AG10803 (cell line): ENCODE measurements at regions not wholly inside any gene's neighbourhood (a gene's known extent, or its start where the extent isn't known, plus 50 kb on each side); places are given as distances from the start of the nearest gene placed in this dataset.

Experiments
- DNase-seq: peaks from one replicate; pipeline ENCODE4 v3.0.0; 2010; ENCODE audit warnings: low read depth
- H3K4me3 ChIP-seq: 2 replicates; pipeline ENCODE4 v1.5.1; 2011; ENCODE audit warnings: mild to moderate bottlenecking, low read length, control low read depth
- TF ChIP-seq, protein P1 (sequence below): conservative IDR thresholded peaks from 2 replicates; pipeline ENCODE4 v1.5.1; 2011; ENCODE audit warnings: mild to moderate bottlenecking, low read length, control low read depth, inconsistent platforms

DNA sequence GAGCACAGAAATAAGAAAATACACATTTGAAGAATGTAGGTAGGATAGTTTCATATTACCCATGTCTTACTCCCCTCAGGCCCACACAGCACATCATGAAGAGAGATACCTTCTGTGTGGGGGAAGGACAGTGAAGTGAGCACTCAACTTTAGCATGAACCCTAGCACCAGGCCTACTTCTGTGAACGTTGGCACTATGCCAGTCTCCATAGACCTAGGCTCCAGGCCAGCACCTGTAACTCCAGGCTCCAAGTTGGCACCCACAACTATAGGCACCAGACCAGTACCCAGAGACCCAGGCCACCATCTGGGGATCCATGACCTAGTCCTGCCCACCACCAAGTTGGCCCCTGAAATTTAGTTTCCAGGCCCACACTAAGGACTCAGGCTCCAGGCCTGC, 410.9 kb downstream of the INSC start:
- TF ChIP-seq, protein P1, sequence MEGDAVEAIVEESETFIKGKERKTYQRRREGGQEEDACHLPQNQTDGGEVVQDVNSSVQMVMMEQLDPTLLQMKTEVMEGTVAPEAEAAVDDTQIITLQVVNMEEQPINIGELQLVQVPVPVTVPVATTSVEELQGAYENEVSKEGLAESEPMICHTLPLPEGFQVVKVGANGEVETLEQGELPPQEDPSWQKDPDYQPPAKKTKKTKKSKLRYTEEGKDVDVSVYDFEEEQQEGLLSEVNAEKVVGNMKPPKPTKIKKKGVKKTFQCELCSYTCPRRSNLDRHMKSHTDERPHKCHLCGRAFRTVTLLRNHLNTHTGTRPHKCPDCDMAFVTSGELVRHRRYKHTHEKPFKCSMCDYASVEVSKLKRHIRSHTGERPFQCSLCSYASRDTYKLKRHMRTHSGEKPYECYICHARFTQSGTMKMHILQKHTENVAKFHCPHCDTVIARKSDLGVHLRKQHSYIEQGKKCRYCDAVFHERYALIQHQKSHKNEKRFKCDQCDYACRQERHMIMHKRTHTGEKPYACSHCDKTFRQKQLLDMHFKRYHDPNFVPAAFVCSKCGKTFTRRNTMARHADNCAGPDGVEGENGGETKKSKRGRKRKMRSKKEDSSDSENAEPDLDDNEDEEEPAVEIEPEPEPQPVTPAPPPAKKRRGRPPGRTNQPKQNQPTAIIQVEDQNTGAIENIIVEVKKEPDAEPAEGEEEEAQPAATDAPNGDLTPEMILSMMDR, result no peak
- DNase-seq, result no peak
- no peak overlapping the region for H3K4me3 ChIP-seq

DNA sequence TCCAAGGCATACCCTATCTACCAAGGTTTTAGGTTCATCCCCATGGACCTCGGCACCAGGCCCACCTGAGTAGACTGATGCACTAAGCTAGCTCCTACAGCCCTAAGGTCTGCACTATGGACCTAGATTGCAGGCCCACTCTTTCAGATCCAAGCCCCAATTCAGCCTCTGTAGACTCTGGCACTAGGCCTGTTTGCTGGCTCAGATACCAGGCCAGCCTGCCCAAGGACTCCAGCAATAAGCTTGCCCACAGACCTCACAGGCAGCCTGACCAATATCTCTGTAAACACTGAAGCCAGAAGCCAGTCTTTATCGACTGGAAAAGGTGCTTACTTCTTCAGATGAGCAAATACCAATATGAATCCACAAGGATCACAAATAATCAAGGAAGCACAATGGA, 411.3 kb downstream of the INSC start:
- DNase-seq, result no peak
- TF ChIP-seq, protein P1, result no peak
- no peak overlapping the region for H3K4me3 ChIP-seq

DNA sequence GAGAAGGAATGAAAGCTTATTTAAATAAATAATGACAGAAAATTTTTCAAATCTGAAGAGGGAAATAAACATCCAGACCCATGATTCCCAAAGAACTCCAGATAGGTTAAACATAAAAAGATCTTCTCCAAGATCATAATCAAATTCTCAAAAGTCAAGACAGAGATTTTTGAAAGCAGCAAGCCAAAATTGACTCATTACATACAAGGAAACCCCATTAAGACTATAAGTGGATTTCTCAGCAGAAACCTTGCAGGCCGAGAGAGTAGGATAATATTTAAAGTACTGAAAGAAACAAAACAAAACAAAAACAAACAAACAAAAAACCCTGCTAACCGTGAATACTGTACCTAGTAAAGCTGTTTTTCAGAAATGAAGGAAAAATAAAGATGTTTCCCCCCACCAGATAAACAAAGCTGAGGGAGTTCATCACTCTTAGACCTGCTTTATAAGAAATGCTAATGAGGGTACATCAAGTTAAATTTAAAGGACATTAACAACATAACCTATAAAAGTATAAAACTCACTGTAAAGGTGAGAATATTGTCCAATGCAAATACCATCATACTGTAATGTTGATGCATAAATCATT, 412.2 kb downstream of the INSC start:
- no peak for DNase-seq
- no peak overlapping the region for H3K4me3 ChIP-seq
- TF ChIP-seq, protein P1, result no peak

DNA sequence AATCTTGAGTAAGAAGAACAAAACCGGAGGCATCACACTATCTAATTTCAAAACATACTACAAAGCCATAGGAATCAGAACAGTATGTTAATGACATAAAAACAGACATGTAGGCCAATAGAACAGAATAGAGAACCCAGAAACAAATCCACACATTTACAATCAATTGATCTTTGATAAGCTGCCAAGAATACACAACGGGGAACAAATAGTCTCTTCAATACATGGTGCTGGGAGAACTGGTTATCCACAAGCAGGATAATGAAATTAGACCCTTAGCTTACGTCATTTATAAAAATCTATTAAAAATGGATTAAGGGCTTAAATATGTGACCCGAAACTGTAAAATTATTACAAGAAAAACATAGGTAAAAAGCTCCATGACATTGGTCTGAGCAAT, 417.7 kb downstream of the INSC start:
- DNase-seq, result no peak
- H3K4me3 ChIP-seq, result no peak overlapping the region
- TF ChIP-seq, protein P1, result no peak

DNA sequence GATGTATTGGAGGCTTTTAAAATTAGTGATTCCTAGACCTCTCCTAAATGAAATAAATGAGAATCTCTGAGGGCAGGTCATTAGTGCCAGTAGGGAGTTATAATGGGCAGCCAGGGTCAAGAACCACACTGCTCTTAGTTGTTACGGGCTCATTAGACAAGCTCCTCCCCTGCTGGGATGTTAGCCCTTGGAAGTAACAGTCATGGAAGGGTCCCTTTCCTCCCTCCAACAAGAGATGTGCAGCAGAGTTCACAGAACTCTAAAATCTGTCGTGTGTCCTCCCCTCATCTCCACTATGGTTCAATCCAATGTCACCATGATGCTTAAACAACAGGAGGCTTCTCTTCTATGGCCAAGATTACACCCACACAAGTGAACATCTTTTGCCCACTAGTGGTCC, 419.5 kb downstream of the INSC start:
- DNase-seq, result no peak
- H3K4me3 ChIP-seq, result no peak overlapping the region
- TF ChIP-seq, protein P1, result no peak

DNA sequence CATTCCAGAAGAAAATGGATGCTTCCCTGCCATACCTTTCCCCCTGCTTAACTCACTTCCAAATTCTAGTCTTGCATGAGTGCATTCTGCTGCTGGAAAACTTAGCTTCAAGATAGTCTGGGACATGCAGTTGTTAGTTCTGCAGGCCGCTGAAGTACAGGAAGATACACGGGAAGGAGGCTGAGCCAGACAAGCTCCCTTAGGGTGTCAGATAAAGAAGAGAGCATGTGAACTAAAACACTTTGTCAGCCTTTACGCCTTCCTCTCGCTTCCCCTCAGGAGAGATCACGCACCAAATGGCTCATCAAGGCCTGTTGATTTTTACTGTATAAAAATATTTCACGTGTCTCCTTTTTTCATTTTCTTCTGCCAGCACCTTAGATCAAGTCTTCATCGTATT, 420.7 kb downstream of the INSC start:
- no peak for DNase-seq
- TF ChIP-seq, protein P1, result no peak
- H3K4me3 ChIP-seq, result no peak overlapping the region

DNA sequence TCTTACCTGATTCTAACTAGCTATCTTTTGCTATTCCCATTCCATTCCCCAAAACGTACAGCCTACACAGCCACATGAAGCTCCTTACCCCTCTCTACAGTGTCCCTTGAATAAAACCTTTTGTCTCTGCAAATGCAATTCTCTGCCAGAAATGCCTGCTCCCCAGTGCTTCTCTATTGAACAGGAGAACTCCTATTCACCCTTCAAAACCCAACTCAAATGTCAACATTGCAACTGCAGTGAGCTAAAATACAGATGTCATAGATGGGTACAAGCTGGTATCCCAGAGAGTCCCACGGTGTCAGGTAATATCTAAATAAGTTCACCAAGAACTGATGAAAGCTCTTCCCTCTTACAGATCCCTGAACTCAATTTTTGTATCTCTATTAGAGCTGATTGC, 421.7 kb downstream of the INSC start:
- TF ChIP-seq, protein P1, result no peak
- DNase-seq, result no peak
- no peak overlapping the region for H3K4me3 ChIP-seq
